GM21526 (cell line): ENCODE measurements at regions not wholly inside any gene's neighbourhood (a gene's known extent, or its start where the extent isn't known, plus 50 kb on each side); places are given as distances from the start of the nearest gene placed in this dataset.
A peak's percentile ranks its signal among the peaks of the same experiment; 100 is the strongest.
"Not testable (repeated sequence)": the region's sequence is repeated elsewhere in the genome, so short reads cannot be mapped to it uniquely, and the experiment has no call there.

Source experiments
- ATAC-seq: cut with Tn5 transposase; IDR thresholded peaks from one replicate; pipeline ENCODE4 v1.9.1; 2021; ENCODE audit warnings: moderate library complexity; ENCODE audit not compliant: unreplicated experiment, low FRiP score

GRCh38 chr1:120544434-120544833 lies 129.6 kb downstream of the NBPF8 start:
- peak; percentile 70 for ATAC-seq

GRCh38 chr1:120550335-120550734 lies 135.5 kb downstream of the NBPF8 start:
- not testable (repeated sequence) for ATAC-seq

GRCh38 chr1:120552190-120552589 lies 137.4 kb downstream of the NBPF8 start:
- not testable (repeated sequence) for ATAC-seq

GRCh38 chr1:120557605-120558302 lies 142.9 kb downstream of the NBPF8 start:
- ATAC-seq: not testable (repeated sequence)

- ATAC-seq: peak; percentile 87
Observed at GRCh38 chr1:120558303-120559060, 143.6 kb downstream of the NBPF8 start.

GRCh38 chr1:120561767-120562166 lies 146.9 kb downstream of the NBPF8 start:
- not testable (repeated sequence) for ATAC-seq

GRCh38 chr1:120565396-120565795 lies 150.6 kb downstream of the NBPF8 start:
- not testable (repeated sequence) for ATAC-seq

- not testable (repeated sequence) for ATAC-seq
Observed at GRCh38 chr1:120567620-120568019, 152.8 kb downstream of the NBPF8 start.

GRCh38 chr1:120575201-120575600 lies 148.5 kb upstream of the NBPF26 start:
- ATAC-seq: not testable (repeated sequence)

- ATAC-seq: not testable (repeated sequence)
Observed at GRCh38 chr1:120582135-120582534, 141.6 kb upstream of the NBPF26 start.

GRCh38 chr1:120586053-120586452 lies 137.7 kb upstream of the NBPF26 start:
- not testable (repeated sequence) for ATAC-seq

GRCh38 chr1:120588811-120589210 lies 134.9 kb upstream of the NBPF26 start:
- ATAC-seq: not testable (repeated sequence)

GRCh38 chr1:120591774-120592173 lies 132.0 kb upstream of the NBPF26 start:
- ATAC-seq: peak; percentile 43

GRCh38 chr1:120592943-120593342 lies 130.8 kb upstream of the NBPF26 start:
- not testable (repeated sequence) for ATAC-seq

GRCh38 chr1:120593648-120594047 lies 130.1 kb upstream of the NBPF26 start:
- ATAC-seq: not testable (repeated sequence)

- ATAC-seq: not testable (repeated sequence)
Observed at GRCh38 chr1:120598331-120598951, 125.3 kb upstream of the NBPF26 start.

- ATAC-seq: not testable (repeated sequence)
Observed at GRCh38 chr1:120599511-120599910, 124.2 kb upstream of the NBPF26 start.

GRCh38 chr1:120600442-120601041 lies 123.2 kb upstream of the NBPF26 start:
- not testable (repeated sequence) for ATAC-seq

GRCh38 chr1:120607882-120608281 lies 115.9 kb upstream of the NBPF26 start:
- not testable (repeated sequence) for ATAC-seq

GRCh38 chr1:120608314-120609014 lies 115.3 kb upstream of the NBPF26 start:
- ATAC-seq: not testable (repeated sequence)
